HCT116 (cell line): ENCODE measurements at regions not wholly inside any gene's neighbourhood (a gene's known extent, or its start where the extent isn't known, plus 50 kb on each side); places are given as distances from the start of the nearest gene placed in this dataset.

Experiments used
- ATAC-seq: fragments of 200-7000 bp; cut with Tn5 transposase; 2 replicates; pipeline ENCODE4 v1.9.1; 2020; ENCODE audit warnings: mild to moderate bottlenecking, moderate library complexity
- BruUV-seq: library from RNA; stranded (reverse); fragments of 400-500 nt; replicated peaks from 2 replicates; lab custom pipeline; 2021; lab: Mats Ljungman, UMichigan
- CTCF ChIA-PET: fragments of 300-600 bp; sonication (Branson Sonifier 250); formaldehyde crosslinking; loops from one replicate; lab custom pipeline; 2021; ENCODE audit warnings: antibody characterized with exemption; lab: Charles Lee
- POLR2A ChIA-PET: fragments of 300-600, 350-600 bp; sonication (Branson Sonifier 250); formaldehyde crosslinking; loops from one replicate; lab custom pipeline; 2021; ENCODE audit warnings: antibody characterized with exemption; lab: Charles Lee
- RAD21 ChIA-PET, 2 experiments: fragments of 300-600 bp; sonication (Branson Sonifier 250); formaldehyde crosslinking; loops; one replicate each; lab custom pipeline; 2023; ENCODE audit warnings: low total read pairs in 2 of 2; ENCODE audit not compliant: uncharacterized antibody in 2 of 2, unreplicated experiment in 2 of 2, low non-redundant PET in 1 of 2; lab: Charles Lee
- DNase-seq: peaks from one replicate; pipeline ENCODE4 v3.0.0-alpha.2; 2010; ENCODE audit warnings: low read depth, low spot score
- H2AFZ ChIP-seq: fragments of 200-600 bp; shearing (Covaris generic), sonication (generic); 2 replicates; pipeline ENCODE4 v1.6.1; 2017; ENCODE audit warnings: low read depth, mixed run types, mixed read lengths, antibody characterized with exemption, low read length; ENCODE audit not compliant: poor library complexity, severe bottlenecking
- H3K27ac ChIP-seq: 2 replicates; pipeline ENCODE4 v1.5.1; 2012; ENCODE audit warnings: low read depth, low read length
- H3K27me3 ChIP-seq: fragments of 200-600 bp; sonication (generic); 2 replicates; pipeline ENCODE4 v1.6.1; 2016; ENCODE audit warnings: mixed run types, low read length, mixed read lengths; ENCODE audit not compliant: insufficient read depth
- H3K36me3 ChIP-seq, 2 experiments: fragments of 200-500 bp in 1 of 2; fragments of 200-600 bp in 1 of 2; sonication (Bioruptor generic) in 1 of 2; sonication (generic) in 1 of 2; 2 replicates each; pipeline versions ENCODE4 v1.5.1 to v1.6.1; 2014 to 2016; ENCODE audit warnings: low read length in 2 of 2, inconsistent platforms in 1 of 2, mixed read lengths in 1 of 2, mixed run types in 1 of 2; ENCODE audit not compliant: insufficient read depth in 2 of 2, control insufficient read depth in 1 of 2
- H3K4me1 ChIP-seq, 2 experiments: fragments of 200-600 bp in 1 of 2; sonication (generic) in 1 of 2; 2 replicates each; pipeline versions ENCODE4 v1.5.1 to v1.6.1; 2012 to 2017; ENCODE audit warnings: low read length in 2 of 2, inconsistent platforms in 1 of 2, mild to moderate bottlenecking in 1 of 2, mixed read lengths in 1 of 2, mixed run types in 1 of 2, moderate library complexity in 1 of 2; ENCODE audit not compliant: insufficient read depth in 2 of 2, control insufficient read depth in 1 of 2
- H3K4me2 ChIP-seq: fragments of 200-600 bp; sonication (generic); 2 replicates; pipeline ENCODE4 v1.6.1; 2017; ENCODE audit warnings: mixed run types, low read length, mixed read lengths
- H3K4me3 ChIP-seq, 2 experiments: fragments of 200-600 bp in 1 of 2; sonication (generic) in 1 of 2; replicated peaks in 1 of 2; 2 replicates each; pipeline ENCODE4 v1.5.1; 2011 to 2016; ENCODE audit warnings: low read length in 2 of 2, control low read depth in 1 of 2, low read depth in 1 of 2, mild to moderate bottlenecking in 1 of 2, mixed read lengths in 1 of 2, mixed run types in 1 of 2
- H3K79me2 ChIP-seq: fragments of 200-600 bp; sonication (generic); 2 replicates; pipeline ENCODE4 v1.6.1; 2017; ENCODE audit warnings: mild to moderate bottlenecking, mixed run types, low read length, moderate library complexity, mixed read lengths; ENCODE audit not compliant: insufficient read depth
- H3K9ac ChIP-seq: fragments of 200-600 bp; sonication (generic); 2 replicates; pipeline ENCODE4 v1.6.1; 2016; ENCODE audit warnings: low read length, mixed read lengths
- H3K9me2 ChIP-seq: fragments of 200-600 bp; sonication (generic), shearing (Covaris generic); 2 replicates; pipeline ENCODE4 v1.6.1; 2017; ENCODE audit warnings: mixed run types, mild to moderate bottlenecking, moderate library complexity; ENCODE audit not compliant: insufficient read depth
- H3K9me3 ChIP-seq, 2 experiments: fragments of 200-500 bp in 1 of 2; fragments of 200-600 bp in 1 of 2; sonication (Bioruptor generic) in 1 of 2; sonication (generic) in 1 of 2; 2 replicates each; pipeline ENCODE4 v1.6.1; 2014 to 2017; ENCODE audit warnings: low read length in 2 of 2, mixed read lengths in 2 of 2, inconsistent platforms in 1 of 2, low read depth in 1 of 2, mild to moderate bottlenecking in 1 of 2, mixed run types in 1 of 2, moderate library complexity in 1 of 2; ENCODE audit not compliant: control insufficient read depth in 1 of 2, insufficient read depth in 1 of 2
- H4K20me1 ChIP-seq: fragments of 200-600 bp; sonication (generic), shearing (Covaris generic); 2 replicates; pipeline ENCODE4 v1.6.1; 2017; ENCODE audit warnings: mixed run types, mild to moderate bottlenecking, moderate library complexity; ENCODE audit not compliant: insufficient read depth
- EGR1 ChIP-seq: IDR thresholded peaks from 2 replicates; pipeline ENCODE4 v1.6.1; 2012; ENCODE audit warnings: low read depth
- ELF1 ChIP-seq: IDR thresholded peaks from 2 replicates; pipeline ENCODE4 v1.6.1; 2012; ENCODE audit warnings: low read depth, borderline replicate concordance
- EZH2 ChIP-seq: fragments of 200-600 bp; sonication (generic); IDR thresholded peaks from 2 replicates; pipeline ENCODE4 v1.6.1; 2017; ENCODE audit warnings: antibody characterized with exemption, mixed run types
- FOSL1 ChIP-seq: IDR thresholded peaks from 2 replicates; pipeline ENCODE4 v1.6.1; 2012; ENCODE audit warnings: low read depth
- JUND ChIP-seq: IDR thresholded peaks from 2 replicates; pipeline ENCODE4 v1.6.1; 2012
- POLR2AphosphoS5 ChIP-seq: IDR thresholded peaks from 2 replicates; pipeline ENCODE4 v1.6.1; 2011; ENCODE audit warnings: mild to moderate bottlenecking, low read depth, low read length, moderate library complexity
- SIN3A ChIP-seq: IDR thresholded peaks from 2 replicates; pipeline ENCODE4 v1.6.1; 2012; ENCODE audit warnings: low read depth
- YY1 ChIP-seq: IDR thresholded peaks from 2 replicates; pipeline ENCODE4 v1.6.1; 2011; ENCODE audit warnings: low read length, low read depth, moderate library complexity, mild to moderate bottlenecking; ENCODE audit not compliant: insufficient replicate concordance; ENCODE audit errors: extremely low read depth
- ZFX ChIP-seq: fragments of 450-650 bp; IDR thresholded peaks from 2 replicates; pipeline ENCODE4 v1.6.1; 2017
- intact Hi-C: fragments of 100-400 bp; cut with micrococcal nuclease; formaldehyde crosslinking; loops from 2 replicates; pipeline ENCODE4 v1.10.0; 2022
- TF ChIP-seq, protein P1 (sequence below): IDR thresholded peaks from 2 replicates; pipeline ENCODE4 v1.6.1; 2012; ENCODE audit warnings: low read depth
- TF ChIP-seq, protein P2 (sequence below): IDR thresholded peaks from 2 replicates; pipeline ENCODE4 v1.6.1; 2011; ENCODE audit warnings: mild to moderate bottlenecking, low read length, moderate library complexity; ENCODE audit not compliant: insufficient replicate concordance; ENCODE audit errors: extremely low read depth

DNA sequence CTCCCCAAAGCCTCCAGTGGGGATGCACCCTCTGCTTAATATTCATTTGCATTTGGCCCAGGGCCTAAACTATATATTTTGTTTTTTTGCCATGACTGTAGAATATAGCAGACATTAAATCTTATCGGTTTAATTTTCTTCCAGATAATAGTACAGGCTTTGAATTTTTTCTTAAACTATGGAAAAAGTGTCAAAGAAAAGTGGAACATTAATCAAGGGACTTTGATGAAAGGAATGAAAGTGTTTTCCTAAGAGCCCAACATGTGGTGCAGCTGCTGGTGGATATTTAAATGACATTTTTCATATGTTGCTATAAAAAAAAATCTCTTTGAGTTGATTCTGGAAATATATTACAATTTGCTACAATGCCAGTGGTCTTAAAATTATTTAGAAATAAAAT is 346.8 kb downstream of the CYP26B1 start:
- ChIA-PET POLR2A (no interaction called here), CTCF (interaction anchor here (1.2 to 1.6 kb wide), 4 partner anchors 191 to 349 kb away, joined by 3 to 6 read pairs (median 4); no protein-coding TSS in a partner anchor), RAD21 (interaction anchor here in 1 of 2 experiments (1.2 kb wide), 1 partner anchor 349 kb away, joined by 3 read pairs; no protein-coding TSS in a partner anchor)
- H3K79me2 ChIP-seq, result no peaks in the 10 kb centered on the region
- BruUV-seq, result no TSS peak
- no peak overlapping the region for H3K4me2 ChIP-seq
- no peak for DNase-seq
- no peak overlapping the region for H2AFZ ChIP-seq
- H3K4me1 ChIP-seq, result peaks cover 0 to 7% of the 10 kb centered on the region in 2 experiments; a peak in 1 of 4 replicates
- H3K27ac ChIP-seq, result no peak overlapping the region
- no peak for ATAC-seq
- H3K36me3 ChIP-seq, result no peaks in the 10 kb centered on the region
- no peak overlapping the region for H3K9ac ChIP-seq
- H3K4me3 ChIP-seq, result no peak overlapping the region
- intact Hi-C loops, result loop anchor here (2.0 to 5.0 kb wide), 2 partner anchors 121 to 944 kb away; no protein-coding TSS in a partner anchor
- H3K27me3 ChIP-seq, result 0 out of 2 replicates have a peak, but pooled peaks cover 3% of the 10 kb centered on the region
- H3K9me3 ChIP-seq, result no peaks in the 10 kb centered on the region
- H4K20me1 ChIP-seq, result no peaks in the 10 kb centered on the region
- no peaks in the 10 kb centered on the region for H3K9me2 ChIP-seq
- TF ChIP-seq ELF1 (no peak), ZFX (no peak)
- TF ChIP-seq, all 23 proteins: peak for 0

DNA sequence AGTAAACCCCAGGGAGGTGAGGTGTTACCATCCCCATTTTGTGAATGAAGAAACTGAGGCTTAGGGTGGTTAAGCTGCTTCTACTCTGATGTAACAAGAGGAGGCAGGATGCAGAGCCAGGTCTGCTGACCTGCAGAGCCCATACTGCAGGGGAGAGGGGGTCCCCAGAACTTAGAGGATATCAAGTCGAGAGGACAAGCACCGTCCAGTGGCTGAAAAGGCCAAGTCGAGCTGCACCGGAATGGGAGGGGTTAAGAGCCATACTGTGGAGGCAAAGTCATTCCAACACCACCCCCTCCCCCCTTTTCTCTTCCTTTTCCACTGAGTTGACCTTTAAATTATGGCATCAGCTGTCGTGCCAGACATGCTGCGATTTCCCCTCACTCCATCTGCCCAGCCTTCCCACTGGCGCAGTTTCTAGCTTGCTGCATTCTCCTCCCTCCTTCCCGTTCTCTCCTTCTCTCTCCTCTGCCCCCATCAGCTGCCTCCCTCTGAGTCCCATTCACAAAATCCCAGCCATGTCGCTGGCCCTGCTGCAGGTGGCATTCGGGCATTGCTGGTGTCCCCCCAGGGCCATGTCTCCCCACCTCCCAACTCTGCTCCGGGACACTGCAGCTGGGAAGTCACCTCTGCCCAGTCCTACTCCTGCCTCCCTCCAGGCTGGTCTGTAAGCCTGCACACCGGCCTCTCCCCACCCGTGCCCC is 346.9 kb downstream of the DYSF start:
- CTCF ChIA-PET, result interaction anchor here (0.8 to 1.6 kb wide), 3 partner anchors 190 to 350 kb away, joined by 3 to 6 read pairs (median 4); no protein-coding TSS in a partner anchor
- Histone ChIP-seq H3K4me2 (no peak overlapping the region), H2AFZ (no peak overlapping the region), H3K9ac (no peak overlapping the region), H3K4me1 (peaks cover 0 to 8% of the 10 kb centered on the region in 2 experiments; a peak in 1 of 4 replicates), H3K9me3 (no peaks in the 10 kb centered on the region), H3K79me2 (no peaks in the 10 kb centered on the region), H3K9me2 (no peaks in the 10 kb centered on the region), H3K36me3 (no peaks in the 10 kb centered on the region), H4K20me1 (no peaks in the 10 kb centered on the region), H3K27ac (no peak overlapping the region), H3K4me3 (no peak overlapping the region), H3K27me3 (no peaks in the 10 kb centered on the region)
- POLR2A ChIA-PET, result no interaction called here
- ATAC-seq (no peak), DNase-seq (no peak)
- BruUV-seq, result no TSS peak
- intact Hi-C loops, result loop anchor here (2.0 to 5.0 kb wide), 2 partner anchors 122 to 945 kb away; no protein-coding TSS in a partner anchor
- RAD21 ChIA-PET, result interaction anchor here (0.6 to 0.7 kb wide), 2 partner anchors 21 to 350 kb away, joined by 3 read pairs; no protein-coding TSS in a partner anchor
- TF ChIP-seq, protein P1, sequence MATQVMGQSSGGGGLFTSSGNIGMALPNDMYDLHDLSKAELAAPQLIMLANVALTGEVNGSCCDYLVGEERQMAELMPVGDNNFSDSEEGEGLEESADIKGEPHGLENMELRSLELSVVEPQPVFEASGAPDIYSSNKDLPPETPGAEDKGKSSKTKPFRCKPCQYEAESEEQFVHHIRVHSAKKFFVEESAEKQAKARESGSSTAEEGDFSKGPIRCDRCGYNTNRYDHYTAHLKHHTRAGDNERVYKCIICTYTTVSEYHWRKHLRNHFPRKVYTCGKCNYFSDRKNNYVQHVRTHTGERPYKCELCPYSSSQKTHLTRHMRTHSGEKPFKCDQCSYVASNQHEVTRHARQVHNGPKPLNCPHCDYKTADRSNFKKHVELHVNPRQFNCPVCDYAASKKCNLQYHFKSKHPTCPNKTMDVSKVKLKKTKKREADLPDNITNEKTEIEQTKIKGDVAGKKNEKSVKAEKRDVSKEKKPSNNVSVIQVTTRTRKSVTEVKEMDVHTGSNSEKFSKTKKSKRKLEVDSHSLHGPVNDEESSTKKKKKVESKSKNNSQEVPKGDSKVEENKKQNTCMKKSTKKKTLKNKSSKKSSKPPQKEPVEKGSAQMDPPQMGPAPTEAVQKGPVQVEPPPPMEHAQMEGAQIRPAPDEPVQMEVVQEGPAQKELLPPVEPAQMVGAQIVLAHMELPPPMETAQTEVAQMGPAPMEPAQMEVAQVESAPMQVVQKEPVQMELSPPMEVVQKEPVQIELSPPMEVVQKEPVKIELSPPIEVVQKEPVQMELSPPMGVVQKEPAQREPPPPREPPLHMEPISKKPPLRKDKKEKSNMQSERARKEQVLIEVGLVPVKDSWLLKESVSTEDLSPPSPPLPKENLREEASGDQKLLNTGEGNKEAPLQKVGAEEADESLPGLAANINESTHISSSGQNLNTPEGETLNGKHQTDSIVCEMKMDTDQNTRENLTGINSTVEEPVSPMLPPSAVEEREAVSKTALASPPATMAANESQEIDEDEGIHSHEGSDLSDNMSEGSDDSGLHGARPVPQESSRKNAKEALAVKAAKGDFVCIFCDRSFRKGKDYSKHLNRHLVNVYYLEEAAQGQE, result no peak
- no peak for TF ChIP-seq FOSL1
- TF ChIP-seq SIN3A, result no peak
- TF ChIP-seq EZH2, result no peak
- no peak for TF ChIP-seq JUND
- no peak for TF ChIP-seq POLR2AphosphoS5
- no peak for TF ChIP-seq ZFX
- no peak for TF ChIP-seq YY1
- TF ChIP-seq, protein P2, sequence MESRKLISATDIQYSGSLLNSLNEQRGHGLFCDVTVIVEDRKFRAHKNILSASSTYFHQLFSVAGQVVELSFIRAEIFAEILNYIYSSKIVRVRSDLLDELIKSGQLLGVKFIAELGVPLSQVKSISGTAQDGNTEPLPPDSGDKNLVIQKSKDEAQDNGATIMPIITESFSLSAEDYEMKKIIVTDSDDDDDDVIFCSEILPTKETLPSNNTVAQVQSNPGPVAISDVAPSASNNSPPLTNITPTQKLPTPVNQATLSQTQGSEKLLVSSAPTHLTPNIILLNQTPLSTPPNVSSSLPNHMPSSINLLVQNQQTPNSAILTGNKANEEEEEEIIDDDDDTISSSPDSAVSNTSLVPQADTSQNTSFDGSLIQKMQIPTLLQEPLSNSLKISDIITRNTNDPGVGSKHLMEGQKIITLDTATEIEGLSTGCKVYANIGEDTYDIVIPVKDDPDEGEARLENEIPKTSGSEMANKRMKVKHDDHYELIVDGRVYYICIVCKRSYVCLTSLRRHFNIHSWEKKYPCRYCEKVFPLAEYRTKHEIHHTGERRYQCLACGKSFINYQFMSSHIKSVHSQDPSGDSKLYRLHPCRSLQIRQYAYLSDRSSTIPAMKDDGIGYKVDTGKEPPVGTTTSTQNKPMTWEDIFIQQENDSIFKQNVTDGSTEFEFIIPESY, result no peak
- no peak for TF ChIP-seq ELF1
- no peak for TF ChIP-seq EGR1
